HCT116 (cell line): ENCODE measurements at regions not wholly inside any gene's neighbourhood (a gene's known extent, or its start where the extent isn't known, plus 50 kb on each side); places are given as distances from the start of the nearest gene placed in this dataset.

Experiments used
- ATAC-seq: fragments of 200-7000 bp; cut with Tn5 transposase; 2 replicates; pipeline ENCODE4 v1.9.1; 2020; ENCODE audit warnings: mild to moderate bottlenecking, moderate library complexity
- BruUV-seq: library from RNA; stranded (reverse); fragments of 400-500 nt; replicated peaks from 2 replicates; lab custom pipeline; 2021; lab: Mats Ljungman, UMichigan
- CTCF ChIA-PET: fragments of 300-600 bp; sonication (Branson Sonifier 250); formaldehyde crosslinking; loops from one replicate; lab custom pipeline; 2021; ENCODE audit warnings: antibody characterized with exemption; lab: Charles Lee
- POLR2A ChIA-PET: fragments of 300-600, 350-600 bp; sonication (Branson Sonifier 250); formaldehyde crosslinking; loops from one replicate; lab custom pipeline; 2021; ENCODE audit warnings: antibody characterized with exemption; lab: Charles Lee
- RAD21 ChIA-PET, 2 experiments: fragments of 300-600 bp; sonication (Branson Sonifier 250); formaldehyde crosslinking; loops; one replicate each; lab custom pipeline; 2023; ENCODE audit warnings: low total read pairs in 2 of 2; ENCODE audit not compliant: uncharacterized antibody in 2 of 2, unreplicated experiment in 2 of 2, low non-redundant PET in 1 of 2; lab: Charles Lee
- DNase-seq: peaks from one replicate; pipeline ENCODE4 v3.0.0-alpha.2; 2010; ENCODE audit warnings: low read depth, low spot score
- H2AFZ ChIP-seq: fragments of 200-600 bp; shearing (Covaris generic), sonication (generic); 2 replicates; pipeline ENCODE4 v1.6.1; 2017; ENCODE audit warnings: low read depth, mixed run types, mixed read lengths, antibody characterized with exemption, low read length; ENCODE audit not compliant: poor library complexity, severe bottlenecking
- H3K27ac ChIP-seq: 2 replicates; pipeline ENCODE4 v1.5.1; 2012; ENCODE audit warnings: low read depth, low read length
- H3K27me3 ChIP-seq: fragments of 200-600 bp; sonication (generic); 2 replicates; pipeline ENCODE4 v1.6.1; 2016; ENCODE audit warnings: mixed run types, low read length, mixed read lengths; ENCODE audit not compliant: insufficient read depth
- H3K36me3 ChIP-seq, 2 experiments: fragments of 200-500 bp in 1 of 2; fragments of 200-600 bp in 1 of 2; sonication (Bioruptor generic) in 1 of 2; sonication (generic) in 1 of 2; 2 replicates each; pipeline versions ENCODE4 v1.5.1 to v1.6.1; 2014 to 2016; ENCODE audit warnings: low read length in 2 of 2, inconsistent platforms in 1 of 2, mixed read lengths in 1 of 2, mixed run types in 1 of 2; ENCODE audit not compliant: insufficient read depth in 2 of 2, control insufficient read depth in 1 of 2
- H3K4me1 ChIP-seq, 2 experiments: fragments of 200-600 bp in 1 of 2; sonication (generic) in 1 of 2; 2 replicates each; pipeline versions ENCODE4 v1.5.1 to v1.6.1; 2012 to 2017; ENCODE audit warnings: low read length in 2 of 2, inconsistent platforms in 1 of 2, mild to moderate bottlenecking in 1 of 2, mixed read lengths in 1 of 2, mixed run types in 1 of 2, moderate library complexity in 1 of 2; ENCODE audit not compliant: insufficient read depth in 2 of 2, control insufficient read depth in 1 of 2
- H3K4me2 ChIP-seq: fragments of 200-600 bp; sonication (generic); 2 replicates; pipeline ENCODE4 v1.6.1; 2017; ENCODE audit warnings: mixed run types, low read length, mixed read lengths
- H3K4me3 ChIP-seq, 2 experiments: fragments of 200-600 bp in 1 of 2; sonication (generic) in 1 of 2; replicated peaks in 1 of 2; 2 replicates each; pipeline ENCODE4 v1.5.1; 2011 to 2016; ENCODE audit warnings: low read length in 2 of 2, control low read depth in 1 of 2, low read depth in 1 of 2, mild to moderate bottlenecking in 1 of 2, mixed read lengths in 1 of 2, mixed run types in 1 of 2
- H3K79me2 ChIP-seq: fragments of 200-600 bp; sonication (generic); 2 replicates; pipeline ENCODE4 v1.6.1; 2017; ENCODE audit warnings: mild to moderate bottlenecking, mixed run types, low read length, moderate library complexity, mixed read lengths; ENCODE audit not compliant: insufficient read depth
- H3K9ac ChIP-seq: fragments of 200-600 bp; sonication (generic); 2 replicates; pipeline ENCODE4 v1.6.1; 2016; ENCODE audit warnings: low read length, mixed read lengths
- H3K9me2 ChIP-seq: fragments of 200-600 bp; sonication (generic), shearing (Covaris generic); 2 replicates; pipeline ENCODE4 v1.6.1; 2017; ENCODE audit warnings: mixed run types, mild to moderate bottlenecking, moderate library complexity; ENCODE audit not compliant: insufficient read depth
- H3K9me3 ChIP-seq, 2 experiments: fragments of 200-500 bp in 1 of 2; fragments of 200-600 bp in 1 of 2; sonication (Bioruptor generic) in 1 of 2; sonication (generic) in 1 of 2; 2 replicates each; pipeline ENCODE4 v1.6.1; 2014 to 2017; ENCODE audit warnings: low read length in 2 of 2, mixed read lengths in 2 of 2, inconsistent platforms in 1 of 2, low read depth in 1 of 2, mild to moderate bottlenecking in 1 of 2, mixed run types in 1 of 2, moderate library complexity in 1 of 2; ENCODE audit not compliant: control insufficient read depth in 1 of 2, insufficient read depth in 1 of 2
- H4K20me1 ChIP-seq: fragments of 200-600 bp; sonication (generic), shearing (Covaris generic); 2 replicates; pipeline ENCODE4 v1.6.1; 2017; ENCODE audit warnings: mixed run types, mild to moderate bottlenecking, moderate library complexity; ENCODE audit not compliant: insufficient read depth
- ATF3 ChIP-seq: IDR thresholded peaks from 2 replicates; pipeline ENCODE4 v1.6.1; 2012
- CBX3 ChIP-seq: IDR thresholded peaks from 2 replicates; pipeline ENCODE4 v1.6.1; 2012; ENCODE audit warnings: low read depth
- CEBPB ChIP-seq: IDR thresholded peaks from 2 replicates; pipeline ENCODE4 v1.6.1; 2012; ENCODE audit warnings: low read depth
- EGR1 ChIP-seq: IDR thresholded peaks from 2 replicates; pipeline ENCODE4 v1.6.1; 2012; ENCODE audit warnings: low read depth
- ELF1 ChIP-seq: IDR thresholded peaks from 2 replicates; pipeline ENCODE4 v1.6.1; 2012; ENCODE audit warnings: low read depth, borderline replicate concordance
- EZH2 ChIP-seq: fragments of 200-600 bp; sonication (generic); IDR thresholded peaks from 2 replicates; pipeline ENCODE4 v1.6.1; 2017; ENCODE audit warnings: antibody characterized with exemption, mixed run types
- FOSL1 ChIP-seq: IDR thresholded peaks from 2 replicates; pipeline ENCODE4 v1.6.1; 2012; ENCODE audit warnings: low read depth
- JUND ChIP-seq: IDR thresholded peaks from 2 replicates; pipeline ENCODE4 v1.6.1; 2012
- MAX ChIP-seq: IDR thresholded peaks from 2 replicates; pipeline ENCODE4 v1.6.1; 2012
- POLR2A ChIP-seq: IDR thresholded peaks from 2 replicates; pipeline ENCODE4 v1.7.0; 2011; ENCODE audit warnings: borderline replicate concordance; ENCODE audit not compliant: insufficient read depth, insufficient read length; ENCODE audit errors: extremely low read depth
- RAD21 ChIP-seq: IDR thresholded peaks from 2 replicates; pipeline ENCODE4 v1.6.1; 2012; ENCODE audit warnings: low read depth, mild to moderate bottlenecking
- SIN3A ChIP-seq: IDR thresholded peaks from 2 replicates; pipeline ENCODE4 v1.6.1; 2012; ENCODE audit warnings: low read depth
- SP1 ChIP-seq: IDR thresholded peaks from 2 replicates; pipeline ENCODE4 v1.6.1; 2012; ENCODE audit warnings: low read depth
- SRF ChIP-seq: IDR thresholded peaks from 2 replicates; pipeline ENCODE4 v1.6.1; 2012; ENCODE audit warnings: low read depth
- TCF7L2 ChIP-seq: IDR thresholded peaks from 2 replicates; pipeline ENCODE4 v1.7.0; 2011; ENCODE audit warnings: borderline replicate concordance, inconsistent platforms; ENCODE audit not compliant: insufficient read depth, insufficient read length; ENCODE audit errors: extremely low read depth
- ZNF274 ChIP-seq: fragments of 200-500 bp; sonication (Bioruptor generic); IDR thresholded peaks from 2 replicates; pipeline ENCODE4 v1.6.1; 2014; ENCODE audit warnings: mild to moderate bottlenecking, low read depth, low read length, inconsistent platforms
- intact Hi-C: fragments of 100-400 bp; cut with micrococcal nuclease; formaldehyde crosslinking; loops from 2 replicates; pipeline ENCODE4 v1.10.0; 2022
- TF ChIP-seq, protein P1 (sequence below): IDR thresholded peaks from 2 replicates; pipeline ENCODE4 v1.6.1; 2011; ENCODE audit warnings: mild to moderate bottlenecking, low read length, moderate library complexity; ENCODE audit not compliant: insufficient replicate concordance; ENCODE audit errors: extremely low read depth

DNA sequence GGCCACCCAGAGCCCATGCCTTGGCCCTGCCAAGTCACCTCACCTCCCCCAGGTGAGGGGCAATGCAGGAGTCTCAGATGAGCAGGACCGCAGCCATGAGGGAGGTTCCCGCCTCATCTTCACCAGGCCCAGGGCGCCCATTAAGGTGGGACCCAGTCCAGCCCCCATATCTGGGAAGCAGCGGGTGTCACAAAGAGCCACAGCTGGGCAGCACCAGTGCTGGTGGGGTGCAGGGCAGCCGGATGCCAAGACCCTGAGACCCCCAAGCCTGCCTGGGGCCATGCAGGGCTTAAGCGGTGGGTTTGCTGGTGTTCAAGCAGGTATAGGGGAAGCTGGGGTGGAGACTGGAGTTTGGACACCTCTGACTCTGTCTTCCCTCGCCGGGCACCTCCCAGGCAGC, 237.8 kb upstream of the GSE1 start:
- no peak for ATAC-seq
- no peaks in the 10 kb centered on the region for H4K20me1 ChIP-seq
- ChIA-PET POLR2A (no interaction called here), RAD21 (no interaction called here), CTCF (no interaction called here)
- H3K79me2 ChIP-seq: no peaks in the 10 kb centered on the region
- H3K4me2 ChIP-seq: no peak overlapping the region
- H3K4me1 ChIP-seq: peaks cover 11 to 20% of the 10 kb centered on the region in 2 experiments
- H3K4me3 ChIP-seq: no peak overlapping the region
- TF ChIP-seq CBX3 (no peak), ATF3 (no peak), CEBPB (no peak), RAD21 (no peak), SIN3A (no peak), MAX (no peak), TCF7L2 (no peak), SRF (no peak)
- H3K36me3 ChIP-seq: no peaks in the 10 kb centered on the region
- no peaks in the 10 kb centered on the region for H3K9me2 ChIP-seq
- no peaks in the 10 kb centered on the region for H3K27me3 ChIP-seq
- no TSS peak for BruUV-seq
- no peaks in the 10 kb centered on the region for H3K9me3 ChIP-seq
- no peak for DNase-seq
- no peak overlapping the region for H3K9ac ChIP-seq
- H2AFZ ChIP-seq: no peak overlapping the region
- intact Hi-C loops: no loop called here
- H3K27ac ChIP-seq: no peak overlapping the region

- no peak overlapping the region for H3K9ac ChIP-seq
- H4K20me1 ChIP-seq: no peaks in the 10 kb centered on the region
- TF ChIP-seq ATF3: no peak
- TF ChIP-seq SRF: no peak
- TF ChIP-seq ZNF274: no peak
- no peak for TF ChIP-seq SP1
- TF ChIP-seq, protein P1, sequence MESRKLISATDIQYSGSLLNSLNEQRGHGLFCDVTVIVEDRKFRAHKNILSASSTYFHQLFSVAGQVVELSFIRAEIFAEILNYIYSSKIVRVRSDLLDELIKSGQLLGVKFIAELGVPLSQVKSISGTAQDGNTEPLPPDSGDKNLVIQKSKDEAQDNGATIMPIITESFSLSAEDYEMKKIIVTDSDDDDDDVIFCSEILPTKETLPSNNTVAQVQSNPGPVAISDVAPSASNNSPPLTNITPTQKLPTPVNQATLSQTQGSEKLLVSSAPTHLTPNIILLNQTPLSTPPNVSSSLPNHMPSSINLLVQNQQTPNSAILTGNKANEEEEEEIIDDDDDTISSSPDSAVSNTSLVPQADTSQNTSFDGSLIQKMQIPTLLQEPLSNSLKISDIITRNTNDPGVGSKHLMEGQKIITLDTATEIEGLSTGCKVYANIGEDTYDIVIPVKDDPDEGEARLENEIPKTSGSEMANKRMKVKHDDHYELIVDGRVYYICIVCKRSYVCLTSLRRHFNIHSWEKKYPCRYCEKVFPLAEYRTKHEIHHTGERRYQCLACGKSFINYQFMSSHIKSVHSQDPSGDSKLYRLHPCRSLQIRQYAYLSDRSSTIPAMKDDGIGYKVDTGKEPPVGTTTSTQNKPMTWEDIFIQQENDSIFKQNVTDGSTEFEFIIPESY: no peak
- TF ChIP-seq MAX: no peak
- TF ChIP-seq EZH2: no peak
- no peak for TF ChIP-seq ELF1
- TF ChIP-seq FOSL1: no peak
- TF ChIP-seq EGR1: no peak
- TF ChIP-seq JUND: no peak
- no peak for TF ChIP-seq POLR2A
- no peak for TF ChIP-seq RAD21
- no peak for TF ChIP-seq SIN3A
Observed at GRCh38 chr16:85376292-85377095, 236.6 kb upstream of the GSE1 start.

More at GRCh38 chr16:85376292-85377095, 236.6 kb upstream of the GSE1 start:
- H3K9me2 ChIP-seq: no peaks in the 10 kb centered on the region
- no peaks in the 10 kb centered on the region for H3K27me3 ChIP-seq
- BruUV-seq: no TSS peak
- POLR2A ChIA-PET: no interaction called here
- intact Hi-C loops: no loop called here
- no peak for DNase-seq
- H3K79me2 ChIP-seq: no peaks in the 10 kb centered on the region
- no peak overlapping the region for H2AFZ ChIP-seq
- H3K27ac ChIP-seq: no peak overlapping the region; the same call in 1 of the 2 replicates
- peaks cover 11 to 19% of the 10 kb centered on the region in 2 experiments for H3K4me1 ChIP-seq
- H3K4me2 ChIP-seq: no peak overlapping the region
- no peaks in the 10 kb centered on the region for H3K9me3 ChIP-seq
- CTCF ChIA-PET: no interaction called here
- no peaks in the 10 kb centered on the region for H3K36me3 ChIP-seq
- no peak overlapping the region for H3K4me3 ChIP-seq
- ATAC-seq: no peak
- RAD21 ChIA-PET: no interaction called here
